H54 (cell line): ENCODE measurements at regions not wholly inside any gene's neighbourhood (a gene's known extent, or its start where the extent isn't known, plus 50 kb on each side); places are given as distances from the start of the nearest gene placed in this dataset.
A peak's percentile ranks its signal among the peaks of the same experiment; 100 is the strongest.

ENCODE experiments used
- DNase-seq: peaks from one replicate; pipeline ENCODE4 v3.0.0; 2011; ENCODE audit warnings: low spot score, mixed read lengths; ENCODE audit not compliant: insufficient read length
- FAIRE-seq: peaks from 3 replicates; lab custom pipeline; 2011; peaks lifted over from hg19 to GRCh38; lab: Jason Lieb, UNC
- POLR2A ChIP-seq: IDR thresholded peaks from 2 replicates; pipeline ENCODE4 v1.6.1; 2011; ENCODE audit warnings: low read depth, mild to moderate bottlenecking, low read length

DNA sequence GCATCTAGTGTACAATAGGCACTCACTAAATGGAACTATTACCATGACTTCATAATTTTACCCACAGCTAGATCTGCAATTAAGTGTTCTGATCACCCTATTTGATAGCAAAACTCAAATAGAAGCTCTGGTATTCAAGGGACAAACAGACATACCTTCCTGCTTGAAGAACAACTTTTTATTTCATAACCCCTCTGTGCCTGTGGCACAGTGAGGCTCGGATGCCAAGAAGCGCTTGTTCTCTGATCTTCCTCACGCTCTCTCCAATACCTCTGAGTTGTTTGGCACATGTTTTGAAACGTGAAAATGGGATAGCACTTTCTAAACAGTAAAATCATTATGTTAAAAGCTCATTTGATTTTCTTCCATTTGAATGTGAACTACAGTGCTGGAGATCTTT lies 232.0 kb downstream of the KLF5 start:
- DNase-seq (no peak), FAIRE-seq (no peak)
- no peak for TF ChIP-seq POLR2A

GRCh38 chr13:73288596-73288995 lies 229.8 kb downstream of the KLF5 start:
- DNase-seq, result no peak
- no peak for FAIRE-seq
- TF ChIP-seq POLR2A, result no peak

DNA sequence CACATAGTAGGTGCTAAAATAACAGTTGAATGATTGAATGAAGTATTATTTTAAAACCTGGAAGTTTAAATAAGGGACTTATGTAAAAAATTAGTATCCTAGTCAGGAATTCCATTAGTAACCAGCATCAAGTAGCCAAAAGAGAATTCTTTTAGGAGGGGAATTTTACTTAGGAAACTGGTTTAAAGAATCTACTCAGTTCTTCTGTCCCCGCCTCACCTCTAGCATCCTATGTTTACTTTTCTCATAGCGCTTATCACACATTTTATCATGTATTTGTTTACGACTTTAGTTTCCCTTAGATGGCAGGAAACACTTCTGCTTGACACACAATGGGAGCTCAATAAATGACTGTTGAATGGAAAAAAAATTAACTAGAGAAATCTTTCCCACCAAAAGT lies 229.0 kb downstream of the KLF5 start:
- FAIRE-seq (no peak), DNase-seq (no peak)
- no peak for TF ChIP-seq POLR2A

DNA sequence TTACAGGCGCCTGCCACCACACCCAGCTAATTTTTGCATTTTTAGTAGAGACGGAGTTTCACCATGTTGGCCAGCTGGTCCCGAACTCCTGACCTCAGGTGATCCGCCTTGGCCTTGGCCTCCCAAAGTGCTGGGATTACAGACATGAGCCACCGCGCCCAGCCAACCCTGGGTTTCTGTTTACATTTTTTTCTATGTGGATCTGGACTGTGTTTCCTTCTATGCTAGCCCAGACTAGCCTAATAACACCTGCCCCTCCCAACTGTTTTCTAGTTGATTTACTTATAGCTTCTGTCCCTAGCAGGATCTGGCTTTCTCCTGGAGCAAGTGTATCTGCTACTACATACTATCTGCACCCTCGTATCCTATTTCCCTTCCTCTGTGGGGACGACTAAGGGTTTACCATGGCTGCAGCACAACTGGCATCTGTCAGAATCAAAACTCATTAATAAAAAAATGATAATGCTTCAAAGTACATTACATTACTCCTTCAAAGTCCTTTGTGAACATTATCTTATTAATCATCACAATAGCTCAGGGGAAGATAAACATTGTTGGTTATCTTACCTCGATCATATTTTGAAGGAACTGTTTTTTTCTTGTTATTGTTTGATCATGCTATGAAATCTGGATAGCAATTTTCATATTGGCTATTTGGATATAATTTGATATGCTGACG lies 228.3 kb downstream of the KLF5 start:
- DNase-seq, result no peak
- FAIRE-seq, result no peak
- TF ChIP-seq POLR2A, result no peak

GRCh38 chr13:73286177-73286576 lies 227.4 kb downstream of the KLF5 start:
- no peak for TF ChIP-seq POLR2A
- DNase-seq, result no peak
- FAIRE-seq, result no peak

DNA sequence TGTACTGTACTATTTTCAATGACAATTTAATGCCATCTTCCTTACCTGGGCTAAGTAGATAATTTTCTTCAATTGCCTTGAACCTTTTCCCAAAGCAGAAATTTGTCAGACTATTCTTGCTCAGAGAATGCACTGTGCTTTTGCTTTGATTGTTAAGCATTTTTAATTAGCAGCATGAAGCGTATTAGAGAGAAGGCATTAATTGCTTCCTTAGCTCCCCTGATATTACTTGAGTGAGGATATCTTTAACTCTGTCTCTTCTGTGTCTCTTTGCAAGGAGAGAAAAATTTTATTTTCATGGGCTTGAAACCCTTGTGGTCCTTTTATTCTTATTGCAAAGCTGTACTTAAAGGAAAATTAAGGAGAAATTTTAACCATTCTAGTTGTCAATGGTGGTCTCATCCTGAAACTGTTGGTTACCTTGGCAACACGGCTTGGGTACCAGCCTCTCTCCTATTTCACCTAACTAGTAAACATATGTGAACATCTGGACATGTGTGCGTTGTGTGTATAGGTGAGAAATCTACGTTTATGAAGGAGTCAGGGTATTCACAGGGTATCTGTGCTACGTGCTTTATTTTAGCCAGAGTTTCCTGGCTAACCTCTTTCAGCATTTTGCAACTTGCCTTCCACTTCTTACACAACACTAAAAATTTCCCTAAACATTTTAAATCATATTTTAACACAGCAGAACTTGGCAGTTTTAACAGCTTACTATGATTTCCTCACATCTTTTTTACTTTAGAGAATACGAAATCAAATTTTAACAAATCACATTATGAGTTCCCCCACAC lies 225.5 kb downstream of the KLF5 start:
- FAIRE-seq, result no peak
- no peak for DNase-seq
- TF ChIP-seq POLR2A, result no peak

DNA sequence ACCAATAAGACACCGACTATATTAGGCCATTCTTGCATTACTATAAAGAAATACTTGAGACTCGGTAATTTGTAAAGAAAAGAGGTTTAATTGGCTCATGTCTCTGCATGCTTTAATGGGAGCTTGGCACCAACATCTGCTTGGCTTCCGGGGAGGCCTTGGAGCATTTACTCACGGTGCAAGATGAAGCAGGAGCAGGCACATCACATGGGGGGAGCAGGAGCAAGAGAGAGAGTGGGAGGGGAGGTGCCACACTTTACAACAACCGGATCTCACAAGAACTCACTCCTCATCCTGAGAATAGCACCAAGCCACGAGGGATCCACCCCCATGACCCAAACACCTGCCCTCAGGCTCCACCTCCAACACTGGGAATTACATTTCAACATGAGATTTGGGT lies 224.8 kb downstream of the KLF5 start:
- no peak for TF ChIP-seq POLR2A
- FAIRE-seq (no peak), DNase-seq (no peak)

DNA sequence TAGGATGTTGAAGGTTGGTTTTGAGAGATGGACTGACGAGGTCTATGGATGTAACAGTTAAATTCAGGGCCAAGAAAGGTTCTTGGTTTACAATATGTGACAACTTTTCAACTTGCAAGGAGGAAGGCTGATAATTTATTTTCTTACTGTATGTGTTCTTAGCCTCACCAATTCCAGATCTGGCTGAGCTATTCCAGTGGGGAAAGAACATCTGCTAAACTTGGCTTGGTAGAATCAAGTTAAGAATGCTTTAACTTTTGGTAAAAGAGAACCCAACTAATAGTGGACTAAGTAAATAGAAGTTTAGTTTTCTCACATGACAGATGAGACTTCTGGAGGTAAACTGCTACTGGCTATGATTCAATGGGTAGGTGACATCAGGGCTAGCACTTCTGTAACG lies 222.9 kb downstream of the KLF5 start:
- FAIRE-seq (no peak), DNase-seq (no peak)
- no peak for TF ChIP-seq POLR2A

- FAIRE-seq, result no peak
- TF ChIP-seq POLR2A, result no peak
- DNase-seq, result no peak
These were observed 219.4 kb downstream of the KLF5 start for GRCh38 chr13:73278186-73278585.

DNA sequence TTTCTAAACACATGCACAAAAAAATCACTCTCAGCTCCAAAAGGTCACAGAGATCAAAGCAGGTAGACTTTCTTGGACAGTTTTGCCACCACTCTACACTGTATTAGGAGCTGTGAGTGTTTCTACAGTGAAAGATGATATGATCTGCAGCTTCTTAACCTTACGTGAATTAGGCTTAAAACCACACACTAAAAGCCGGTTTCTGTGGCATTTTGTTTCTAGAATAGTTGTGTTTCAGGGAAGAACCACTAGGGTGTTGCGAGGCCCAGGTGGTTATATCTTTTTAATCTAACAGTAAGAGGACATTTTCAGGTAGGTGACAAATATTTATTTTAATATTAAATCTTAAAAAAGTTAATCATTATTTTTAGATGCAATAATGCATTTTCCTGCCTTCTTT lies 216.4 kb downstream of the KLF5 start:
- no peak for DNase-seq
- no peak for TF ChIP-seq POLR2A
- FAIRE-seq, result no peak

DNA sequence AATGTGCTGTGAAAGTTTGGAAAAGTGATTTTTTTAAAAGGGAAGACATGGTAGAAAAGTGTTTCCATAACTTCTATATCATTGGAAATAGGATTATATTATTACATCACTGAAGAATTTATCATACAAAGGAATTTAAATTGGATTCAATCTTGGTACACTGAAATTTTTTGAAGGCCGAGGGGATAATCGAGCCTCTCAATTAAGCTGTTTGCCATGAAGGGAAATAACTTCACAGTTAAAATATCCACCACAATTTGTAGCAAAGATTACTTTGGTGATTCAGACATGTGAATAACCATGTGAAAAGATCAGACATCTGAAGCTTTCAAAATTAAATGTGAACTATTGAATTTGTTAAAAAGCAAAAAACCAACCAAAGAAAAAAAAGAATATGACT lies 215.3 kb downstream of the KLF5 start:
- DNase-seq (no peak), FAIRE-seq (peak; percentile 45)
- TF ChIP-seq POLR2A, result no peak

DNA sequence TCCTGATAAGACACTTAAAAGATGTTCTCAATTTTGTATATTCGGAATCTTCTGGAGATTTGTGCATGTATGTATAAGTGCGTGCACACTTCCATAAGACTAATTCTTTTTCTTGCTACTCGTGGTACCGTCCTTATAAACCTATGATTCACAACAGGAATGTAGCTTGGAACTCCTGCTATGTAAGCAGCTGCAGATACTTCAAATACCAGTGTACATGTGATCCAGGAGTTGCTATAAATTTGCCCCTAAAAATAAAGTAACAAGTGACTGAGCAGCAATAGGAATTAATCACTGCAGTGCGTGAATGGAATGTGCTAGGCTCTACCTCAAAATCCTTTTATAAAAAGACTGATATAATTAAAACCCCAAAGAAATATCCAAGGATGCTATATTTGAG lies 214.9 kb downstream of the KLF5 start:
- peak; percentile 81 for FAIRE-seq

GRCh38 chr13:73273276-73273675 lies 214.5 kb downstream of the KLF5 start:
- no peak for DNase-seq
- no peak for FAIRE-seq
- no peak for TF ChIP-seq POLR2A

More for the DNA sequence above, 214.9 kb downstream of the KLF5 start:
- DNase-seq, result peak; percentile 12
- TF ChIP-seq POLR2A, result no peak

DNA sequence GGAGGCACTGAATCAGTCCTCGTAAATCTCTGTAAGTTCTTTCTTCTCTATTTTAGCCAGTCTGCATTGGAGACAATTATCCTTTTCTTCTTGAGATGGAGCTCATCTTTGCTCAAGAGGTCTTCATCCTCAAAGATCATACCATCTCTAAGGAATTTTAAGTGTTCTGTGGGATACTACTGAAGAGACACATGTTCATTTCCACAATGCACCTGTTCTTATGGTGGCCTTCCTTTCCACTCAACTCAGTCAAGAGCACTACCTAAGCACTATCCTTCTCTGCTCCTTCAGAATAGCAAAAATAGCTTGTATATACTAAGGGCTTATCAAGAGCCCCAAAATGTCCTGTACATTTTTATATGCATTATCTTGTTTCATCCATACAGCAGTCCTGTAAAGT lies 214.0 kb downstream of the KLF5 start:
- DNase-seq, result no peak
- no peak for FAIRE-seq
- no peak for TF ChIP-seq POLR2A

- FAIRE-seq, result peak; percentile 80
- peak; percentile 15 for DNase-seq
These were observed 209.5 kb downstream of the KLF5 start for GRCh38 chr13:73268306-73268705.

More at GRCh38 chr13:73268306-73268705, 209.5 kb downstream of the KLF5 start:
- TF ChIP-seq POLR2A, result no peak
